HepG2 (cell line): ENCODE measurements at regions not wholly inside any gene's neighbourhood (a gene's known extent, or its start where the extent isn't known, plus 50 kb on each side); places are given as distances from the start of the nearest gene placed in this dataset.

Experiments used
- ATAC-seq: fragments of 200-7000 bp; cut with Tn5 transposase; 3 replicates; pipeline ENCODE4 v1.9.1; 2020; ENCODE audit warnings: mild to moderate bottlenecking, moderate library complexity
- BruUV-seq: library from RNA; stranded (reverse); fragments of 400-500 nt; replicated peaks from 2 replicates; lab custom pipeline; 2021; lab: Mats Ljungman, UMichigan
- CTCF ChIA-PET: fragments of 300-600 bp; formaldehyde crosslinking; extraction: SDS; loops from one replicate; lab custom pipeline; 2021; ENCODE audit warnings: low total read pairs, inconsistent platforms, low intra/inter-chr PET ratio; lab: Yijun Ruan, JAX
- POLR2A ChIA-PET: fragments of 350-600 bp; sonication (Branson Sonifier 250); formaldehyde crosslinking; loops from one replicate; lab custom pipeline; 2020; ENCODE audit warnings: antibody characterized with exemption, inconsistent platforms; lab: Yijun Ruan, JAX
- DNase-seq: peaks from one replicate; pipeline ENCODE4 v3.0.0-alpha.2; 2015; ENCODE audit warnings: low spot score
- FAIRE-seq: peaks from 3 replicates; lab custom pipeline; 2011; peaks lifted over from hg19 to GRCh38; lab: Jason Lieb, UNC
- H2AFZ ChIP-seq: one replicate; pipeline ENCODE4 v1.6.1; 2011; ENCODE audit warnings: low read length, inconsistent platforms
- H3K27ac ChIP-seq: fragments of 300-600 bp; 3 replicates; pipeline ENCODE4 v1.8.0; 2011; ENCODE audit warnings: mixed run types, mild to moderate bottlenecking, mixed read lengths, low read length, inconsistent platforms; ENCODE audit not compliant: insufficient read depth; ENCODE audit errors: extremely low read length
- H3K27me3 ChIP-seq, 2 experiments: fragments of 200-600 bp in 1 of 2; 2 replicates in 1 of 2; 3 replicates in 1 of 2; pipeline versions ENCODE4 v1.6.0 to v1.8.0; 2011; ENCODE audit warnings: low read length in 2 of 2, mild to moderate bottlenecking in 2 of 2, moderate library complexity in 2 of 2, inconsistent platforms in 1 of 2; ENCODE audit not compliant: insufficient read depth in 2 of 2, control insufficient read depth in 1 of 2
- H3K36me3 ChIP-seq, 2 experiments: fragments of 200-600 bp in 1 of 2; replicated peaks in 1 of 2; 2 replicates in 1 of 2; 3 replicates in 1 of 2; pipeline versions ENCODE4 v1.5.1 to v1.8.0; 2011; ENCODE audit warnings: low read length in 2 of 2, inconsistent platforms in 1 of 2; ENCODE audit not compliant: insufficient read depth in 2 of 2, control insufficient read depth in 1 of 2
- H3K4me1 ChIP-seq: 2 replicates; pipeline ENCODE4 v1.5.1; 2012; ENCODE audit warnings: low read length, inconsistent platforms; ENCODE audit not compliant: insufficient read depth
- H3K4me2 ChIP-seq: 2 replicates; pipeline ENCODE4 v1.6.0; 2011; ENCODE audit warnings: low read depth, low read length, inconsistent platforms
- H3K4me3 ChIP-seq, 3 experiments: fragments of 200-600 bp in 1 of 3; sonication (generic), shearing (Covaris generic) in 1 of 3; replicated peaks in 1 of 3; 2 replicates each; pipeline ENCODE4 v1.5.1; 2011 to 2016; ENCODE audit warnings: low read length in 3 of 3, inconsistent platforms in 2 of 3, low read depth in 2 of 3, mild to moderate bottlenecking in 2 of 3, control low read depth in 1 of 3, mixed read lengths in 1 of 3; ENCODE audit not compliant: insufficient read depth in 1 of 3
- H3K79me2 ChIP-seq: one replicate; pipeline ENCODE4 v1.6.1; 2011; ENCODE audit warnings: low read length, inconsistent platforms; ENCODE audit not compliant: insufficient read depth
- H3K9ac ChIP-seq: 2 replicates; pipeline ENCODE4 v1.6.0; 2011; ENCODE audit warnings: mild to moderate bottlenecking, low read depth, low read length, inconsistent platforms; ENCODE audit not compliant: insufficient read depth
- H3K9me3 ChIP-seq: 2 replicates; pipeline ENCODE4 v1.5.1; 2012; ENCODE audit warnings: mild to moderate bottlenecking, low read length
- H4K20me1 ChIP-seq: 2 replicates; pipeline ENCODE4 v1.6.0; 2011; ENCODE audit warnings: inconsistent platforms, mild to moderate bottlenecking, low read length, moderate library complexity; ENCODE audit not compliant: insufficient read depth
- CHD2 ChIP-seq: IDR thresholded peaks from 2 replicates; pipeline ENCODE4 v1.6.1; 2011; ENCODE audit warnings: low read depth, low read length, improper control_type of control experiment
- FOXC1 ChIP-seq: sonication (generic); formaldehyde crosslinking; IDR thresholded peaks from 2 replicates; pipeline ENCODE4 v1.8.0; 2022; ENCODE audit warnings: mild to moderate bottlenecking, missing genetic modification reagents, borderline replicate concordance
- NR2F1 ChIP-seq, 2 experiments: fragments of 450-650 bp in 1 of 2; formaldehyde crosslinking in 1 of 2; IDR thresholded peaks; 2 replicates each; pipeline versions ENCODE4 v1.5.0 to v1.6.1; 2016 to 2020; ENCODE audit warnings: mild to moderate bottlenecking in 1 of 2, missing compliant biosample characterization in 1 of 2, missing genetic modification reagents in 1 of 2, moderate library complexity in 1 of 2
- ZFP90 ChIP-seq: sonication (generic); formaldehyde crosslinking; IDR thresholded peaks from 2 replicates; pipeline ENCODE4 v1.8.0; 2022; ENCODE audit warnings: missing genetic modification reagents, mild to moderate bottlenecking, inconsistent platforms, borderline replicate concordance
- ZNF407 ChIP-seq: sonication (generic); formaldehyde crosslinking; IDR thresholded peaks from one replicate; pipeline ENCODE4 v1.5.1; 2020; ENCODE audit warnings: mild to moderate bottlenecking, missing genetic modification reagents; ENCODE audit errors: not compliant biosample characterization
- ZNF766 ChIP-seq: sonication (generic); formaldehyde crosslinking; IDR thresholded peaks from 2 replicates; pipeline ENCODE4 v1.5.0; 2020; ENCODE audit warnings: missing genetic modification reagents, borderline replicate concordance
- WGBS: methylation state at CpG from one replicate; pipeline ENCODE4 v1.1.6; 2017; ENCODE audit warnings: low lambda C conversion rate; 5-methylcytosine and 5-hydroxymethylcytosine counted together
- in situ Hi-C: cut with HindIII; loops from 2 replicates; pipeline ENCODE4 v1.10.0; 2017; ENCODE audit warnings: low pct_unique_long_range_greater_than_20kb; ENCODE audit not compliant: extremely low pct_ligation_motif_present
- intact Hi-C: fragments of 100-400 bp; cut with micrococcal nuclease; formaldehyde crosslinking; loops from one replicate; pipeline ENCODE4 v1.10.0; 2022; ENCODE audit not compliant: unreplicated experiment
- TF ChIP-seq, protein P1 (sequence below): sonication (generic); formaldehyde crosslinking; IDR thresholded peaks from 2 replicates; pipeline ENCODE4 v1.9.0; 2022; ENCODE audit warnings: low read depth, missing genetic modification reagents
- TF ChIP-seq, protein P2 (sequence below): sonication (generic); formaldehyde crosslinking; IDR thresholded peaks from 2 replicates; pipeline ENCODE4 v1.8.1; 2023; ENCODE audit warnings: mild to moderate bottlenecking, missing genetic modification reagents
- TF ChIP-seq, protein P3 (sequence below): sonication (generic); formaldehyde crosslinking; IDR thresholded peaks from 2 replicates; pipeline ENCODE4 v1.5.1; 2020; ENCODE audit warnings: mild to moderate bottlenecking, missing genetic modification reagents, moderate library complexity

GRCh38 chr16:9188721-9189120 lies 97.3 kb downstream of the HAPSTR1 start:
- ATAC-seq (no peak), FAIRE-seq (no peak), DNase-seq (no peak)
- POLR2A ChIA-PET = no interaction called here
- Histone ChIP-seq H3K9me3 (no peaks in the 10 kb centered on the region), H4K20me1 (no peaks in the 10 kb centered on the region), H3K79me2 (no peaks in the 10 kb centered on the region), H3K9ac (no peak overlapping the region), H2AFZ (no peak overlapping the region), H3K4me2 (no peak overlapping the region), H3K27ac (no peak overlapping the region), H3K4me3 (no peak overlapping the region), H3K4me1 (peaks cover 8% of the 10 kb centered on the region), H3K27me3 (peaks cover 0 to 18% of the 10 kb centered on the region in 2 experiments; a peak in 2 of 5 replicates), H3K36me3 (no peaks in the 10 kb centered on the region)
- intact Hi-C loops = no loop called here
- CTCF ChIA-PET = no interaction called here
- BruUV-seq = no TSS peak
- in situ Hi-C loops = no loop called here
- 7% methylated on average over 3 of the region's 3 CpGs for WGBS
- TF ChIP-seq, protein P1, sequence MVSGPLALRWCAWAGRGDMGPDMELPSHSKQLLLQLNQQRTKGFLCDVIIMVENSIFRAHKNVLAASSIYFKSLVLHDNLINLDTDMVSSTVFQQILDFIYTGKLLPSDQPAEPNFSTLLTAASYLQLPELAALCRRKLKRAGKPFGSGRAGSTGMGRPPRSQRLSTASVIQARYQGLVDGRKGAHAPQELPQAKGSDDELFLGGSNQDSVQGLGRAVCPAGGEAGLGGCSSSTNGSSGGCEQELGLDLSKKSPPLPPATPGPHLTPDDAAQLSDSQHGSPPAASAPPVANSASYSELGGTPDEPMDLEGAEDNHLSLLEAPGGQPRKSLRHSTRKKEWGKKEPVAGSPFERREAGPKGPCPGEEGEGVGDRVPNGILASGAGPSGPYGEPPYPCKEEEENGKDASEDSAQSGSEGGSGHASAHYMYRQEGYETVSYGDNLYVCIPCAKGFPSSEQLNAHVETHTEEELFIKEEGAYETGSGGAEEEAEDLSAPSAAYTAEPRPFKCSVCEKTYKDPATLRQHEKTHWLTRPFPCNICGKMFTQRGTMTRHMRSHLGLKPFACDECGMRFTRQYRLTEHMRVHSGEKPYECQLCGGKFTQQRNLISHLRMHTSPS = no peak
- TF ChIP-seq ZNF407 (CRISPR knock-in tag) (no peak), CHD2 (no peak), ZFP90 (no peak), ZNF766 (CRISPR knock-in tag) (no peak), NR2F1 (CRISPR knock-in tag; IDR thresholded peaks at IDR 0.05) (no peak), FOXC1 (no peak)
- TF ChIP-seq, protein P2, sequence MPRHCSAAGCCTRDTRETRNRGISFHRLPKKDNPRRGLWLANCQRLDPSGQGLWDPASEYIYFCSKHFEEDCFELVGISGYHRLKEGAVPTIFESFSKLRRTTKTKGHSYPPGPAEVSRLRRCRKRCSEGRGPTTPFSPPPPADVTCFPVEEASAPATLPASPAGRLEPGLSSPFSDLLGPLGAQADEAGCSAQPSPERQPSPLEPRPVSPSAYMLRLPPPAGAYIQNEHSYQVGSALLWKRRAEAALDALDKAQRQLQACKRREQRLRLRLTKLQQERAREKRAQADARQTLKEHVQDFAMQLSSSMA (CRISPR knock-in tag) = no peak
- TF ChIP-seq, protein P3, sequence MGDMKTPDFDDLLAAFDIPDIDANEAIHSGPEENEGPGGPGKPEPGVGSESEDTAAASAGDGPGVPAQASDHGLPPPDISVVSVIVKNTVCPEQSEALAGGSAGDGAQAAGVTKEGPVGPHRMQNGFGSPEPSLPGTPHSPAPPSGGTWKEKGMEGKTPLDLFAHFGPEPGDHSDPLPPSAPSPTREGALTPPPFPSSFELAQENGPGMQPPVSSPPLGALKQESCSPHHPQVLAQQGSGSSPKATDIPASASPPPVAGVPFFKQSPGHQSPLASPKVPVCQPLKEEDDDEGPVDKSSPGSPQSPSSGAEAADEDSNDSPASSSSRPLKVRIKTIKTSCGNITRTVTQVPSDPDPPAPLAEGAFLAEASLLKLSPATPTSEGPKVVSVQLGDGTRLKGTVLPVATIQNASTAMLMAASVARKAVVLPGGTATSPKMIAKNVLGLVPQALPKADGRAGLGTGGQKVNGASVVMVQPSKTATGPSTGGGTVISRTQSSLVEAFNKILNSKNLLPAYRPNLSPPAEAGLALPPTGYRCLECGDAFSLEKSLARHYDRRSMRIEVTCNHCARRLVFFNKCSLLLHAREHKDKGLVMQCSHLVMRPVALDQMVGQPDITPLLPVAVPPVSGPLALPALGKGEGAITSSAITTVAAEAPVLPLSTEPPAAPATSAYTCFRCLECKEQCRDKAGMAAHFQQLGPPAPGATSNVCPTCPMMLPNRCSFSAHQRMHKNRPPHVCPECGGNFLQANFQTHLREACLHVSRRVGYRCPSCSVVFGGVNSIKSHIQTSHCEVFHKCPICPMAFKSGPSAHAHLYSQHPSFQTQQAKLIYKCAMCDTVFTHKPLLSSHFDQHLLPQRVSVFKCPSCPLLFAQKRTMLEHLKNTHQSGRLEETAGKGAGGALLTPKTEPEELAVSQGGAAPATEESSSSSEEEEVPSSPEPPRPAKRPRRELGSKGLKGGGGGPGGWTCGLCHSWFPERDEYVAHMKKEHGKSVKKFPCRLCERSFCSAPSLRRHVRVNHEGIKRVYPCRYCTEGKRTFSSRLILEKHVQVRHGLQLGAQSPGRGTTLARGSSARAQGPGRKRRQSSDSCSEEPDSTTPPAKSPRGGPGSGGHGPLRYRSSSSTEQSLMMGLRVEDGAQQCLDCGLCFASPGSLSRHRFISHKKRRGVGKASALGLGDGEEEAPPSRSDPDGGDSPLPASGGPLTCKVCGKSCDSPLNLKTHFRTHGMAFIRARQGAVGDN (CRISPR knock-in tag) = no peak
